Activated CD8-positive, alpha-beta memory T cell treated with anti-CD3 and anti-CD28 coated beads, Interleukin-2, amount 50 U/mL, for 48 hours (primary cell): ENCODE measurements at regions not wholly inside any gene's neighbourhood (a gene's known extent, or its start where the extent isn't known, plus 50 kb on each side); places are given as distances from the start of the nearest gene placed in this dataset.

ENCODE experiments used
- DNase-seq: peaks from one replicate; pipeline ENCODE4 v3.0.0-alpha.2; 2020

- DNase-seq, result no peak
Observed at GRCh38 chr4:137661693-137662092, 129.4 kb upstream of the PCDH18 start.

- no peak for DNase-seq
Observed at GRCh38 chr4:137660211-137660610, 127.9 kb upstream of the PCDH18 start.

GRCh38 chr4:137659431-137659830 is 127.1 kb upstream of the PCDH18 start:
- no peak for DNase-seq

GRCh38 chr4:137656661-137657060 is 124.4 kb upstream of the PCDH18 start:
- no peak for DNase-seq

- DNase-seq, result no peak
Observed at GRCh38 chr4:137655302-137655701, 123.0 kb upstream of the PCDH18 start.

GRCh38 chr4:137651128-137651527 is 118.8 kb upstream of the PCDH18 start:
- DNase-seq, result no peak

GRCh38 chr4:137649711-137650450 is 117.6 kb upstream of the PCDH18 start:
- no peak for DNase-seq

GRCh38 chr4:137648531-137648930 is 116.2 kb upstream of the PCDH18 start:
- no peak for DNase-seq

GRCh38 chr4:137647375-137647774 is 115.1 kb upstream of the PCDH18 start:
- no peak for DNase-seq

GRCh38 chr4:137644201-137644600 is 111.9 kb upstream of the PCDH18 start:
- DNase-seq, result no peak

- no peak for DNase-seq
Observed at GRCh38 chr4:137641544-137641943, 109.2 kb upstream of the PCDH18 start.

GRCh38 chr4:137640838-137641158 is 108.5 kb upstream of the PCDH18 start:
- DNase-seq, result no peak

- no peak for DNase-seq
Observed at GRCh38 chr4:137640156-137640837, 108.0 kb upstream of the PCDH18 start.

- no peak for DNase-seq
Observed at GRCh38 chr4:137638934-137639333, 106.6 kb upstream of the PCDH18 start.

- no peak for DNase-seq
Observed at GRCh38 chr4:137635601-137636000, 103.3 kb upstream of the PCDH18 start.

GRCh38 chr4:137635108-137635507 is 102.8 kb upstream of the PCDH18 start:
- DNase-seq, result no peak

- DNase-seq, result no peak
Observed at GRCh38 chr4:137632842-137633241, 100.5 kb upstream of the PCDH18 start.

- DNase-seq, result no peak
Observed at GRCh38 chr4:137631605-137632004, 99.3 kb upstream of the PCDH18 start.

- no peak for DNase-seq
Observed at GRCh38 chr4:137630252-137630651, 98.0 kb upstream of the PCDH18 start.

GRCh38 chr4:137627739-137628460 is 95.6 kb upstream of the PCDH18 start:
- DNase-seq, result no peak

- no peak for DNase-seq
Observed at GRCh38 chr4:137626942-137627738, 94.8 kb upstream of the PCDH18 start.

- DNase-seq, result no peak
Observed at GRCh38 chr4:137623013-137623412, 90.7 kb upstream of the PCDH18 start.

- no peak for DNase-seq
Observed at GRCh38 chr4:137621056-137621455, 88.8 kb upstream of the PCDH18 start.
